IMR-90 (cell line): ENCODE measurements at regions not wholly inside any gene's neighbourhood (a gene's known extent, or its start where the extent isn't known, plus 50 kb on each side); places are given as distances from the start of the nearest gene placed in this dataset.

ENCODE experiments used
- ATAC-seq: fragments of 200-7000 bp; cut with Tn5 transposase; 2 replicates; pipeline ENCODE4 v1.9.1; 2020; ENCODE audit warnings: low read depth, mild to moderate bottlenecking, moderate library complexity
- BruUV-seq: library from RNA; stranded (reverse); fragments of 400-500 nt; replicated peaks from 2 replicates; lab custom pipeline; 2021; lab: Mats Ljungman, UMichigan
- CTCF ChIA-PET: fragments of 300-600 bp; formaldehyde crosslinking; extraction: SDS; loops from one replicate; lab custom pipeline; 2021; ENCODE audit warnings: antibody characterized with exemption; lab: Yijun Ruan, JAX
- POLR2A ChIA-PET: fragments of 300-600 bp; sonication (Branson Sonifier 250); formaldehyde crosslinking; loops from one replicate; lab custom pipeline; 2022; ENCODE audit warnings: antibody characterized with exemption; ENCODE audit not compliant: unreplicated experiment; lab: Charles Lee
- DNase-seq: peaks from one replicate; pipeline ENCODE4 v3.0.0; 2013
- H2AFZ ChIP-seq: replicated peaks from 2 replicates; pipeline ENCODE3; 2013; ENCODE audit warnings: low read length, mild to moderate bottlenecking; ENCODE audit not compliant: poor library complexity
- H2AK5ac ChIP-seq: 2 replicates; pipeline ENCODE4 v1.6.1; 2013; ENCODE audit warnings: low read depth, low read length, inconsistent platforms
- H2AK9ac ChIP-seq: replicated peaks from 2 replicates; pipeline ENCODE3; 2013; ENCODE audit warnings: mild to moderate bottlenecking, low read depth, low read length, moderate library complexity; ENCODE audit not compliant: poor library complexity
- H2BK120ac ChIP-seq: 2 replicates; pipeline ENCODE4 v1.6.1; 2013; ENCODE audit warnings: low read depth, low read length, inconsistent platforms
- H2BK15ac ChIP-seq: 3 replicates; pipeline ENCODE4 v1.6.1; 2013; ENCODE audit warnings: low read depth, low read length, inconsistent platforms
- H2BK20ac ChIP-seq: 2 replicates; pipeline ENCODE4 v1.6.1; 2013; ENCODE audit warnings: low read depth, mild to moderate bottlenecking, inconsistent platforms, low read length, moderate library complexity
- H2BK5ac ChIP-seq: 2 replicates; pipeline ENCODE4 v1.6.1; 2013; ENCODE audit warnings: mild to moderate bottlenecking, low read depth, low read length, inconsistent platforms; ENCODE audit not compliant: poor library complexity, severe bottlenecking
- H3K14ac ChIP-seq: replicated peaks from 2 replicates; pipeline ENCODE4 v1.6.1; 2013; ENCODE audit warnings: low read depth, low read length, inconsistent platforms
- H3K18ac ChIP-seq: 2 replicates; pipeline ENCODE4 v1.6.1; 2013; ENCODE audit warnings: low read depth, low read length, control low read depth
- H3K23ac ChIP-seq: 2 replicates; pipeline ENCODE4 v1.6.1; 2013; ENCODE audit warnings: low read depth, low read length, inconsistent platforms
- H3K27ac ChIP-seq: 2 replicates; pipeline ENCODE4 v1.5.1; 2013; ENCODE audit warnings: mild to moderate bottlenecking, control low read depth, low read length; ENCODE audit not compliant: insufficient read depth
- H3K27me3 ChIP-seq: 2 replicates; pipeline ENCODE4 v1.6.1; 2013; ENCODE audit warnings: low read length; ENCODE audit not compliant: control insufficient read depth, insufficient read depth
- H3K36me3 ChIP-seq: 2 replicates; pipeline ENCODE4 v1.6.1; 2013; ENCODE audit warnings: low read length, mixed read lengths; ENCODE audit not compliant: control insufficient read depth, insufficient read depth
- H3K4ac ChIP-seq: 2 replicates; pipeline ENCODE4 v1.6.1; 2013; ENCODE audit warnings: low read depth, low read length, inconsistent platforms
- H3K4me1 ChIP-seq: 2 replicates; pipeline ENCODE4 v1.6.1; 2013; ENCODE audit warnings: low read length, mixed read lengths; ENCODE audit not compliant: control insufficient read depth, insufficient read depth
- H3K4me2 ChIP-seq: 2 replicates; pipeline ENCODE4 v1.6.1; 2013; ENCODE audit warnings: low read depth, mild to moderate bottlenecking, control low read depth, low read length, moderate library complexity
- H3K4me3 ChIP-seq: 2 replicates; pipeline ENCODE4 v1.5.1; 2013; ENCODE audit warnings: low read depth, mild to moderate bottlenecking, control low read depth, low read length, moderate library complexity; ENCODE audit not compliant: insufficient read depth
- H3K56ac ChIP-seq: 2 replicates; pipeline ENCODE4 v1.6.1; 2013; ENCODE audit warnings: low read length, inconsistent platforms; ENCODE audit not compliant: insufficient read depth; ENCODE audit errors: extremely low read depth
- H3K79me1 ChIP-seq, 2 experiments: 2 replicates each; pipeline ENCODE4 v1.6.1; 2013; ENCODE audit warnings: low read length in 2 of 2, inconsistent platforms in 1 of 2, low read depth in 1 of 2
- H3K9ac ChIP-seq: 2 replicates; pipeline ENCODE4 v1.6.1; 2013; ENCODE audit warnings: low read depth, low read length, control low read depth
- H3K9me1 ChIP-seq: 2 replicates; pipeline ENCODE4 v1.6.1; 2013; ENCODE audit warnings: low read length, inconsistent platforms; ENCODE audit not compliant: insufficient read depth
- H3K9me3 ChIP-seq: 2 replicates; pipeline ENCODE4 v1.6.1; 2013; ENCODE audit warnings: low read length; ENCODE audit not compliant: control insufficient read depth, insufficient read depth
- H4K20me1 ChIP-seq: 2 replicates; pipeline ENCODE4 v1.6.1; 2013; ENCODE audit warnings: low read length, inconsistent platforms; ENCODE audit not compliant: insufficient read depth
- H4K5ac ChIP-seq: 2 replicates; pipeline ENCODE4 v1.6.1; 2013; ENCODE audit warnings: mild to moderate bottlenecking, low read depth, low read length, control low read depth
- H4K8ac ChIP-seq, 2 experiments: 2 replicates each; pipeline ENCODE4 v1.6.1; 2013; ENCODE audit warnings: low read depth in 2 of 2, low read length in 2 of 2, control low read depth in 1 of 2, inconsistent platforms in 1 of 2
- H4K91ac ChIP-seq: 2 replicates; pipeline ENCODE4 v1.6.1; 2013; ENCODE audit warnings: low read depth, low read length, inconsistent platforms; ENCODE audit not compliant: insufficient read depth
- FOS ChIP-seq: fragments of 150-350 bp; IDR thresholded peaks from 2 replicates; pipeline ENCODE4 v1.6.1; 2016; ENCODE audit warnings: low read depth, low read length
- MAFK ChIP-seq: IDR thresholded peaks from 2 replicates; pipeline ENCODE4 v1.6.1; 2012; ENCODE audit warnings: low read depth, low read length, improper control_type of control experiment
- MXI1 ChIP-seq: IDR thresholded peaks from 2 replicates; pipeline ENCODE4 v1.6.1; 2012; ENCODE audit warnings: low read depth, mild to moderate bottlenecking, low read length, moderate library complexity, borderline replicate concordance
- POLR2A ChIP-seq: IDR thresholded peaks from 2 replicates; pipeline ENCODE4 v1.6.1; 2012; ENCODE audit warnings: mild to moderate bottlenecking, low read depth, low read length
- RCOR1 ChIP-seq: IDR thresholded peaks from 2 replicates; pipeline ENCODE4 v1.6.1; 2012; ENCODE audit warnings: mild to moderate bottlenecking, low read length, improper control_type of control experiment; ENCODE audit not compliant: insufficient replicate concordance
- SMC3 ChIP-seq: fragments of 150-350 bp; IDR thresholded peaks from 2 replicates; pipeline ENCODE4 v1.6.1; 2016; ENCODE audit warnings: low read depth, mild to moderate bottlenecking, antibody characterized with exemption, low read length, moderate library complexity
- USF2 ChIP-seq: fragments of 150-350 bp; IDR thresholded peaks from 2 replicates; pipeline ENCODE4 v1.6.1; 2017; ENCODE audit warnings: mild to moderate bottlenecking, antibody characterized with exemption, low read length, low read depth
- WGBS, 2 experiments: methylation state at CpG; one replicate each; pipeline versions ENCODE4 v1.1.5 to v1.1.7; 2013; ENCODE audit warnings: missing lambda C conversion rate in 2 of 2; ENCODE audit not compliant: insufficient read length in 1 of 2; ENCODE audit errors: extremely low coverage in 2 of 2; 5-methylcytosine and 5-hydroxymethylcytosine counted together
- dilution Hi-C: fragments of 300-500 bp; cut with HindIII; formaldehyde crosslinking; loops from one replicate; pipeline ENCODE4 v1.14.3; 2018; ENCODE audit warnings: low sequenced_read_pairs; ENCODE audit not compliant: unreplicated experiment
- in situ Hi-C: fragments of 300-500 bp; cut with MboI; formaldehyde crosslinking; loops from 3 replicates; pipeline ENCODE4 v1.14.3; 2019; ENCODE audit warnings: low sequenced_read_pairs, inconsistent platforms, mixed read lengths
- intact Hi-C: fragments of 100-400 bp; cut with micrococcal nuclease; formaldehyde crosslinking; loops from 2 replicates; pipeline ENCODE4 v1.10.0; 2022

DNA sequence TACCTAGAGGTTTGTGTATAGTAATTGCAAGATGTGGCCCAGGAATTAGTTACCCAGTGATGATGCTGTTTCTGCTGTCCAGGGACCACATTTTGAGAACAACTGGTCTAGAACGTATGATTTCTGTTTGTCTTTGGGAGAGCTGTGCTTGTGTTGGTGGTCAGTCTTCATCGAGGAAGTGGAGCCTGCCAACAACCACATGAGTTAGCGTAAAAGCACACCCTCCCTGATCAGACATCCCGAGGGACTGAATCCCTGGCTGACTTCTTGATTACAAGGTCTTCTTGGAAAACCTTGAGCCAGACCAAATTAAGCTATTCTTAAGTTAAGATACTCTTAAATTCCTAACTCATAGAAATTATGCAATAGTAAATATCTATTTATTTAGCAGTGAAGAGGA, 81.7 kb upstream of the ZPLD1 start:
- no peak for DNase-seq
- H2BK20ac ChIP-seq, result no peak overlapping the region
- no peak overlapping the region for H2BK120ac ChIP-seq
- H3K18ac ChIP-seq, result no peak overlapping the region
- no peak overlapping the region for H3K4ac ChIP-seq
- no peak overlapping the region for H3K9ac ChIP-seq
- no peak overlapping the region for H3K27ac ChIP-seq
- H4K20me1 ChIP-seq, result no peaks in the 10 kb centered on the region
- no peaks in the 10 kb centered on the region for H3K9me3 ChIP-seq
- H2BK15ac ChIP-seq, result no peak overlapping the region
- no peak overlapping the region for H2AK9ac ChIP-seq
- intact Hi-C loops, result no loop called here
- no peak for ATAC-seq
- in situ Hi-C loops, result no loop called here
- H3K4me3 ChIP-seq, result no peak overlapping the region
- H3K23ac ChIP-seq, result no peak overlapping the region
- no peak overlapping the region for H3K56ac ChIP-seq
- ChIA-PET POLR2A (no interaction called here), CTCF (no interaction called here)
- no peak overlapping the region for H2AFZ ChIP-seq
- dilution Hi-C loops, result no loop called here
- no peaks in the 10 kb centered on the region for H3K36me3 ChIP-seq
- H2BK5ac ChIP-seq, result no peak overlapping the region
- no peak overlapping the region for H4K91ac ChIP-seq
- no peaks in the 10 kb centered on the region for H3K79me1 ChIP-seq
- H3K9me1 ChIP-seq, result no peaks in the 10 kb centered on the region
- H4K5ac ChIP-seq, result no peak overlapping the region
- H3K4me2 ChIP-seq, result no peak overlapping the region
- H3K27me3 ChIP-seq, result no peaks in the 10 kb centered on the region
- TF ChIP-seq MAFK (no peak), MXI1 (no peak), RCOR1 (no peak), FOS (no peak), SMC3 (no peak), USF2 (no peak), POLR2A (no peak)
- H3K4me1 ChIP-seq, result no peaks in the 10 kb centered on the region
- no TSS peak for BruUV-seq
- no peak overlapping the region for H2AK5ac ChIP-seq
- no peak overlapping the region for H3K14ac ChIP-seq
- H4K8ac ChIP-seq, result no peak overlapping the region
- no CpG with 5 or more reads among the region's 4 CpGs for WGBS, 2 experiments
